ENCODE measurements at regions not wholly inside any gene's neighbourhood (a gene's known extent, or its start where the extent isn't known, plus 50 kb on each side); places are given as distances from the start of the nearest gene placed in this dataset.

DNA sequence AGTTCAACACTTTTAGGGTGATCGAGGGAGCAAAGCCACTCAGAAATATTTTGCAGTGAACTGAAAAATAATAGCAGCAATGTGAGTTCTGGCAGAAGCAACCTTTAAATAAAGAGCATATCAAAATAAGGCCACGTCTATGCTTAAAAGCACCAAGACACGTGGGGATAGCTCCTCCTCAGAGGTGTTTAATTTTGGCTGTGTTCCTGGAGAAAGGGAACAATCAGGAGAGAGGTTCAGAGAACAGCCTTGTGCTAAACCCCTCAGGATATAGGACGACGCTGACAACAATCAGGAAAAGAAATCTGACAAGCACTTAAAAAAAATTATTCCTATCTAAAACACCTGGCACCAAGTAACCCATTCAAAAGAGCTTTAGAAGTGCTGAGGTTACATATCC, 471.9 kb upstream of the CELF2 start:
- TF ChIP-seq, protein P1, sequence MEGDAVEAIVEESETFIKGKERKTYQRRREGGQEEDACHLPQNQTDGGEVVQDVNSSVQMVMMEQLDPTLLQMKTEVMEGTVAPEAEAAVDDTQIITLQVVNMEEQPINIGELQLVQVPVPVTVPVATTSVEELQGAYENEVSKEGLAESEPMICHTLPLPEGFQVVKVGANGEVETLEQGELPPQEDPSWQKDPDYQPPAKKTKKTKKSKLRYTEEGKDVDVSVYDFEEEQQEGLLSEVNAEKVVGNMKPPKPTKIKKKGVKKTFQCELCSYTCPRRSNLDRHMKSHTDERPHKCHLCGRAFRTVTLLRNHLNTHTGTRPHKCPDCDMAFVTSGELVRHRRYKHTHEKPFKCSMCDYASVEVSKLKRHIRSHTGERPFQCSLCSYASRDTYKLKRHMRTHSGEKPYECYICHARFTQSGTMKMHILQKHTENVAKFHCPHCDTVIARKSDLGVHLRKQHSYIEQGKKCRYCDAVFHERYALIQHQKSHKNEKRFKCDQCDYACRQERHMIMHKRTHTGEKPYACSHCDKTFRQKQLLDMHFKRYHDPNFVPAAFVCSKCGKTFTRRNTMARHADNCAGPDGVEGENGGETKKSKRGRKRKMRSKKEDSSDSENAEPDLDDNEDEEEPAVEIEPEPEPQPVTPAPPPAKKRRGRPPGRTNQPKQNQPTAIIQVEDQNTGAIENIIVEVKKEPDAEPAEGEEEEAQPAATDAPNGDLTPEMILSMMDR (IDR thresholded peaks at IDR 0.05) = no peak
- TF ChIP-seq POLR2A (IDR thresholded peaks at IDR 0.05) (no peak), POLR2AphosphoS5 (IDR thresholded peaks at IDR 0.05) (no peak)
